MCF 10A (cell line): ENCODE measurements at regions not wholly inside any gene's neighbourhood (a gene's known extent, or its start where the extent isn't known, plus 50 kb on each side); places are given as distances from the start of the nearest gene placed in this dataset.

Source experiments
- BruUV-seq: library from RNA; stranded (reverse); fragments of 400-500 nt; replicated peaks from 2 replicates; lab custom pipeline; 2021; lab: Mats Ljungman, UMichigan
- CTCF ChIA-PET: fragments of 300-600 bp; sonication (Branson Sonifier 250); formaldehyde crosslinking; extraction: SDS; loops from one replicate; lab custom pipeline; 2021; ENCODE audit warnings: antibody characterized with exemption, inconsistent platforms; lab: Yijun Ruan, JAX
- POLR2A ChIA-PET: fragments of 300-600, 350-650 bp; sonication (Branson Sonifier 250); formaldehyde crosslinking; extraction: SDS; loops from one replicate; lab custom pipeline; 2020; ENCODE audit warnings: antibody characterized with exemption, inconsistent platforms; lab: Yijun Ruan, JAX
- DNase-seq: peaks from one replicate; pipeline ENCODE4 v3.0.0-alpha.2; 2018; ENCODE audit not compliant: unreplicated experiment
- H3K27ac Mint-ChIP-seq: one replicate; pipeline ENCODE4 v1.8.0; 2022; ENCODE audit warnings: mild to moderate bottlenecking, low read depth, mixed read lengths; ENCODE audit not compliant: unreplicated experiment
- H3K27me3 Mint-ChIP-seq: one replicate; pipeline ENCODE4 v1.8.0; 2022; ENCODE audit warnings: mixed read lengths; ENCODE audit not compliant: insufficient read depth, unreplicated experiment
- H3K36me3 Mint-ChIP-seq: one replicate; pipeline ENCODE4 v1.8.0; 2022; ENCODE audit warnings: mild to moderate bottlenecking, moderate library complexity, mixed read lengths; ENCODE audit not compliant: insufficient read depth, unreplicated experiment
- H3K4me1 Mint-ChIP-seq: one replicate; pipeline ENCODE4 v1.8.0; 2022; ENCODE audit warnings: mixed read lengths; ENCODE audit not compliant: insufficient read depth, unreplicated experiment
- H3K4me3 Mint-ChIP-seq: one replicate; pipeline ENCODE4 v1.8.0; 2022; ENCODE audit warnings: mild to moderate bottlenecking, moderate library complexity, mixed read lengths; ENCODE audit not compliant: unreplicated experiment
- H3K9me3 Mint-ChIP-seq: one replicate; pipeline ENCODE4 v1.8.0; 2022; ENCODE audit warnings: mixed read lengths; ENCODE audit not compliant: unreplicated experiment
- intact Hi-C: fragments of 100-400 bp; cut with micrococcal nuclease; formaldehyde crosslinking; loops from 2 replicates; pipeline ENCODE4 v1.14.1; 2022
- TF ChIP-seq, protein P1 (sequence below): fragments of 200-600 bp; IDR thresholded peaks from one replicate; pipeline ENCODE4 v1.8.0; 2022; ENCODE audit warnings: antibody characterized with exemption, mild to moderate bottlenecking; ENCODE audit not compliant: unreplicated experiment

GRCh38 chr3:165446555-165446954, 250.4 kb upstream of the SLITRK3 start:
- no peak overlapping the region for H3K27ac Mint-ChIP-seq
- POLR2A ChIA-PET = no interaction called here
- BruUV-seq = no TSS peak
- no peaks in the 10 kb centered on the region for H3K9me3 Mint-ChIP-seq
- H3K4me1 Mint-ChIP-seq = no peaks in the 10 kb centered on the region
- H3K36me3 Mint-ChIP-seq = no peaks in the 10 kb centered on the region
- no peak overlapping the region for H3K4me3 Mint-ChIP-seq
- no peak for DNase-seq
- TF ChIP-seq, protein P1, sequence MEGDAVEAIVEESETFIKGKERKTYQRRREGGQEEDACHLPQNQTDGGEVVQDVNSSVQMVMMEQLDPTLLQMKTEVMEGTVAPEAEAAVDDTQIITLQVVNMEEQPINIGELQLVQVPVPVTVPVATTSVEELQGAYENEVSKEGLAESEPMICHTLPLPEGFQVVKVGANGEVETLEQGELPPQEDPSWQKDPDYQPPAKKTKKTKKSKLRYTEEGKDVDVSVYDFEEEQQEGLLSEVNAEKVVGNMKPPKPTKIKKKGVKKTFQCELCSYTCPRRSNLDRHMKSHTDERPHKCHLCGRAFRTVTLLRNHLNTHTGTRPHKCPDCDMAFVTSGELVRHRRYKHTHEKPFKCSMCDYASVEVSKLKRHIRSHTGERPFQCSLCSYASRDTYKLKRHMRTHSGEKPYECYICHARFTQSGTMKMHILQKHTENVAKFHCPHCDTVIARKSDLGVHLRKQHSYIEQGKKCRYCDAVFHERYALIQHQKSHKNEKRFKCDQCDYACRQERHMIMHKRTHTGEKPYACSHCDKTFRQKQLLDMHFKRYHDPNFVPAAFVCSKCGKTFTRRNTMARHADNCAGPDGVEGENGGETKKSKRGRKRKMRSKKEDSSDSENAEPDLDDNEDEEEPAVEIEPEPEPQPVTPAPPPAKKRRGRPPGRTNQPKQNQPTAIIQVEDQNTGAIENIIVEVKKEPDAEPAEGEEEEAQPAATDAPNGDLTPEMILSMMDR = no peak
- CTCF ChIA-PET = no interaction called here
- intact Hi-C loops = no loop called here
- H3K27me3 Mint-ChIP-seq = no peaks in the 10 kb centered on the region

- H3K9me3 Mint-ChIP-seq = no peaks in the 10 kb centered on the region
- CTCF ChIA-PET = interaction anchor here (0.6 kb wide), 3 partner anchors 57 to 597 kb away, joined by 3 read pairs; no protein-coding TSS in a partner anchor
- intact Hi-C loops = no loop called here
- H3K4me3 Mint-ChIP-seq = no peak overlapping the region
- DNase-seq = no peak
- no peaks in the 10 kb centered on the region for H3K27me3 Mint-ChIP-seq
- H3K36me3 Mint-ChIP-seq = no peaks in the 10 kb centered on the region
- no peak overlapping the region for H3K27ac Mint-ChIP-seq
- H3K4me1 Mint-ChIP-seq = peaks cover 2% of the 10 kb centered on the region
- BruUV-seq = no TSS peak
- POLR2A ChIA-PET = no interaction called here
- TF ChIP-seq, protein P1 = no peak
These were observed 248.6 kb upstream of the SLITRK3 start for GRCh38 chr3:165444745-165445144.

DNA sequence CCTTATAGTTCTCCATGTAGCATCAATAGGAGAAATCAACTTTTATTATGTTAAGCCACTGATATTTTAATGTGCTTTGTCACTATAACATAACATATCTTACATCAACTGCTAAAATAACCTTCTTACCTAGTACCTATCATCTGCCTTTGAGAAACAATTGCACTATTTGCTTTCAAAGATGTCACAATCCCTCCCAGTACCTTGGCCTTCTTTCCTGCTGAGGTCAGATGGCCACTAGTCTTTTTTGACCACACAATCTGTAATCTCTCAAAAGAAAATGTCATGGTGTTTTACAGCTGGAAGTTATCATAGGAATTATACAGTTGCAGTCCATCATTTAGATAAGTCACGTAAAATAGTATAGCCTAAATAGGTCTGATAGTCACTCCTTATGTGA, 247.5 kb upstream of the SLITRK3 start:
- intact Hi-C loops = no loop called here
- H3K27me3 Mint-ChIP-seq = no peaks in the 10 kb centered on the region

DNA sequence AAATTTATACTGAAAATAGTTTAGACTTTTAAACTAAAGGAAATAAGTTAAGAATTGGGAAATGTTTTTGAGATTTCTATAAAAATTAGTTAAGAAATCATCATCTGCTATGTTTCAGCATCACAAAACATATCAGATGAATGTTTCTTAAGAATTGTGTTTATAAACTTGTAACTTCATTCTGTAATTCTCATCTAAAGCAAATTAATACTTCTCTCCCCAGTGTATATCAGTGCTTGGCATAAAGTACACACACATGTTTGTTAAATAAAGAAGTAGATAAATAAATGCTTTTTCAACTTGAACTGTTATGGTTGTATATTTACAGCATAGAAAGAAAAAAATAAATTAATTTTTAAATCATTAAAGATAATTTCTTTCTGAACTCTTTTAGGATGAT, 245.9 kb upstream of the SLITRK3 start:
- ChIA-PET POLR2A (no interaction called here), CTCF (no interaction called here)
- H3K27me3 Mint-ChIP-seq = no peaks in the 10 kb centered on the region
- no peak overlapping the region for H3K4me3 Mint-ChIP-seq
- H3K36me3 Mint-ChIP-seq = no peaks in the 10 kb centered on the region
- DNase-seq = no peak
- intact Hi-C loops = no loop called here
- no TSS peak for BruUV-seq
- peaks cover 7% of the 10 kb centered on the region for H3K4me1 Mint-ChIP-seq
- no peak overlapping the region for H3K27ac Mint-ChIP-seq
- TF ChIP-seq, protein P1 = no peak
- no peaks in the 10 kb centered on the region for H3K9me3 Mint-ChIP-seq

More for the DNA sequence above, 247.5 kb upstream of the SLITRK3 start:
- no TSS peak for BruUV-seq
- TF ChIP-seq, protein P1 = no peak
- Mint-ChIP-seq H3K27ac (no peak overlapping the region), H3K9me3 (no peaks in the 10 kb centered on the region), H3K36me3 (no peaks in the 10 kb centered on the region), H3K4me1 (peaks cover 7% of the 10 kb centered on the region), H3K4me3 (no peak overlapping the region)
- POLR2A ChIA-PET = no interaction called here
- CTCF ChIA-PET = interaction anchor here (1.4 kb wide), 1 partner anchor 18 kb away, joined by 3 read pairs; no protein-coding TSS in a partner anchor
- DNase-seq = no peak
